SK-N-SH treated with all-trans-retinoic acid at 6 μM for 48 hours (cell line): ENCODE measurements at regions not wholly inside any gene's neighbourhood (a gene's known extent, or its start where the extent isn't known, plus 50 kb on each side); places are given as distances from the start of the nearest gene placed in this dataset.

Source experiments
- ATAC-seq: fragments of 200-7000 bp; cut with Tn5 transposase; 3 replicates; pipeline ENCODE4 v1.9.1; 2020; ENCODE audit warnings: mild to moderate bottlenecking, moderate library complexity
- ARNTL ChIP-seq: fragments of 450-650 bp; formaldehyde crosslinking; IDR thresholded peaks from 2 replicates; pipeline ENCODE4 v1.5.0; 2020; ENCODE audit warnings: low read depth, mild to moderate bottlenecking, moderate library complexity, borderline replicate concordance
- BACH2 ChIP-seq: fragments of 250-450 bp; sonication (Bioruptor Pico); IDR thresholded peaks from 2 replicates; pipeline ENCODE4 v1.9.0; 2021; ENCODE audit warnings: mild to moderate bottlenecking, borderline replicate concordance
- CREB5 ChIP-seq: fragments of 250-450 bp; sonication (Bioruptor Pico); IDR thresholded peaks from 2 replicates; pipeline ENCODE4 v1.5.1; 2020; ENCODE audit warnings: low read depth, mild to moderate bottlenecking, moderate library complexity
- CSDC2 ChIP-seq: fragments of 250-450 bp; sonication (Bioruptor Pico); IDR thresholded peaks from 2 replicates; pipeline ENCODE4 v1.5.0; 2020; ENCODE audit warnings: mild to moderate bottlenecking, moderate library complexity
- CSRNP3 ChIP-seq: fragments of 250-450 bp; sonication (Bioruptor Pico); IDR thresholded peaks from 2 replicates; pipeline ENCODE4 v1.5.1; 2021; ENCODE audit warnings: mild to moderate bottlenecking, moderate library complexity
- ESRRG ChIP-seq: fragments of 250-450 bp; sonication (Bioruptor Pico); IDR thresholded peaks from 2 replicates; pipeline ENCODE4 v1.6.1; 2021; ENCODE audit warnings: mild to moderate bottlenecking
- GLIS3 ChIP-seq: fragments of 250-450 bp; sonication (Bioruptor Pico); IDR thresholded peaks from 2 replicates; pipeline ENCODE4 v1.5.0; 2020; ENCODE audit warnings: mild to moderate bottlenecking, moderate library complexity
- ISL1 ChIP-seq: fragments of 250-450 bp; sonication (Bioruptor Pico); IDR thresholded peaks from 2 replicates; pipeline ENCODE4 v2.1.2; 2022; ENCODE audit warnings: mild to moderate bottlenecking, moderate library complexity
- OSR1 ChIP-seq: fragments of 250-450 bp; sonication (Bioruptor Pico); IDR thresholded peaks from 2 replicates; pipeline ENCODE4 v1.8.0; 2022; ENCODE audit warnings: moderate library complexity, mild to moderate bottlenecking, inconsistent platforms
- PATZ1 ChIP-seq: fragments of 250-450 bp; sonication (Bioruptor Pico); IDR thresholded peaks from 2 replicates; pipeline ENCODE4 v1.8.0; 2020; ENCODE audit warnings: mild to moderate bottlenecking, moderate library complexity, borderline replicate concordance
- POU6F1 ChIP-seq: fragments of 250-450 bp; sonication (Bioruptor Pico); IDR thresholded peaks from 2 replicates; pipeline ENCODE4 v1.8.0; 2021; ENCODE audit warnings: low read depth, mild to moderate bottlenecking, moderate library complexity, borderline replicate concordance
- PPARA ChIP-seq: fragments of 250-450 bp; sonication (Bioruptor Pico); IDR thresholded peaks from 2 replicates; pipeline ENCODE4 v1.5.0; 2020; ENCODE audit warnings: mild to moderate bottlenecking, borderline replicate concordance
- SNAI2 ChIP-seq: fragments of 250-450 bp; sonication (Bioruptor Pico); IDR thresholded peaks from 2 replicates; pipeline ENCODE4 v1.5.0; 2020; ENCODE audit warnings: mild to moderate bottlenecking, moderate library complexity
- TOX ChIP-seq: fragments of 250-450 bp; sonication (Bioruptor Pico); IDR thresholded peaks from 2 replicates; pipeline ENCODE4 v1.8.0; 2021; ENCODE audit warnings: mild to moderate bottlenecking, moderate library complexity, borderline replicate concordance
- TSHZ2 ChIP-seq: fragments of 250-450 bp; sonication (Bioruptor Pico); IDR thresholded peaks from 2 replicates; pipeline ENCODE4 v1.5.0; 2020; ENCODE audit warnings: mild to moderate bottlenecking, moderate library complexity
- ZC3H10 ChIP-seq: fragments of 250-450 bp; sonication (Bioruptor Pico); IDR thresholded peaks from 2 replicates; pipeline ENCODE4 v1.5.1; 2021; ENCODE audit warnings: mild to moderate bottlenecking, moderate library complexity
- ZFP3 ChIP-seq: fragments of 250-450 bp; sonication (Bioruptor Pico); IDR thresholded peaks from 2 replicates; pipeline ENCODE4 v1.5.0; 2020; ENCODE audit warnings: mild to moderate bottlenecking, moderate library complexity
- ZNF565 ChIP-seq: fragments of 450-650 bp; formaldehyde crosslinking; conservative IDR thresholded peaks from 2 replicates; pipeline ENCODE4 v1.5.0; 2020; ENCODE audit warnings: low read depth, mild to moderate bottlenecking, moderate library complexity
- ZNF70 ChIP-seq: fragments of 450-650 bp; formaldehyde crosslinking; IDR thresholded peaks from 2 replicates; pipeline ENCODE4 v1.5.0; 2020; ENCODE audit warnings: mild to moderate bottlenecking, moderate library complexity
- ZNF8 ChIP-seq: fragments of 450-650 bp; formaldehyde crosslinking; IDR thresholded peaks from 2 replicates; pipeline ENCODE4 v1.5.0; 2020; ENCODE audit warnings: mild to moderate bottlenecking, moderate library complexity

DNA sequence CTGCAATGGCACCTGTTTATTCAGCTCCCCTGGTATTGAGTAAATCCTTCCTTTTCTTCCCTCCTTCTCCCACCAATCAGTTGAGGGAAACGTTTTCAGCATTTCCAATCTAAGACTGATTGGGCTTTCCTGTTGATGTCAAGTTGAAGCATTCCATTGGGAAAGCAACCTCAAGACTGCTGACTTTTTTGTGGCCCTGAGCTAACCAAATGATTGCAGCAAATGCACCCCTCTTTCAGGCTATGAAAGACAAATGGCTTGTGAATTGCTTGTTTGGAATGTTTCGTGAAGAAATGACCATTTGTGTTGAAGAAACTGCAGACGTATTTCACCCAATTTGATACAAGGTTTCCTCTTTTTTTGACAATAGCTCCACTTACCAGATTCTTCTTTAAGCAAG is 303.5 kb downstream of the EPHA4 start:
- ATAC-seq: no peak
- no peak for TF ChIP-seq OSR1 (CRISPR knock-in tag)
- TF ChIP-seq ZFP3: no peak
- no peak for TF ChIP-seq POU6F1
- no peak for TF ChIP-seq ZNF565 (CRISPR knock-in tag)

DNA sequence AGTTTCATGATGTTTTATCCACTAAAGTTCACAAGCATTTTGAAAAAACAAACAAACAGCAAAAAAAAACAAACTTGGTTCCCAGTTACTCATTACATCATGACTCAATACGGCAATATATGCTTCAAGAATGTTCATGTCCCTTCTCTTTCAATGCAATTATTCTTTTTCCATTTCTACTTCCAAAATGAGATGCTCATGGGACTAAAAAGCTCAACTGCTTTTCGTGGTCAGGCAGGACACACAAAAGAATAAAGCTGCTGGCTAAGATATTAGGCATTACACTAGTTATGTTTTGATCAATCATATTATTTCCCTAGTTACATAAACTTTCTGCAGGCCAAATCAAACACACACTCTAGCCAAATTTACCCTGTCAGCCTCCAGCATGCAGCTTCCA is 301.3 kb downstream of the EPHA4 start:
- TF ChIP-seq CSRNP3 (CRISPR knock-in tag): no peak
- no peak for TF ChIP-seq BACH2 (CRISPR knock-in tag)
- no peak for TF ChIP-seq ZNF565 (CRISPR knock-in tag)
- TF ChIP-seq PATZ1 (CRISPR knock-in tag): no peak
- no peak for TF ChIP-seq ZC3H10 (CRISPR knock-in tag)
- no peak for TF ChIP-seq PPARA (CRISPR knock-in tag)
- TF ChIP-seq ZFP3: no peak
- TF ChIP-seq TSHZ2: no peak
- TF ChIP-seq, all 23 proteins: peak for 0
- no peak for ATAC-seq

DNA sequence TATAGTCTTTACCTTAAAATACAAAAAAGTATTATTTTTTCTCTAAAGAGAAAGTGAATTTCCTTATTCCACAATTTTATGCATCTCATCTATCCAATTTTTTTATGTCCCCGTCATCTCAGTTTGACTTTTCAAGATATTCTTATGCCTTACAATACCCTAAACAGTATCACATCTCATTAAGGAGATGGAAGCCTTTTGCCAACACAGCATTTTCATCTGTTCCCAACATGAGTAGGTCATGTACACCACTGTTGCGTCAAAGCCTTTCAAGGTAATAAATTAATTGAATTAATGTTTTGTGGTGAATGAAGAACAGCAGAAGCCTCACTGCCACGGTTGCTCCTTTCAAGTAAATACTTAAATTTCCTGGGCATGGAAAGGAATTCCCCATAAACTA is 299.4 kb downstream of the EPHA4 start:
- no peak for ATAC-seq
- no peak for TF ChIP-seq ISL1
- no peak for TF ChIP-seq TOX (CRISPR knock-in tag)
- TF ChIP-seq ZNF70 (CRISPR knock-in tag): no peak
- no peak for TF ChIP-seq CSRNP3 (CRISPR knock-in tag)
- TF ChIP-seq ESRRG (CRISPR knock-in tag): no peak
- no peak for TF ChIP-seq PPARA (CRISPR knock-in tag)
- TF ChIP-seq ZC3H10 (CRISPR knock-in tag): no peak
- TF ChIP-seq CSDC2 (CRISPR knock-in tag): no peak
- TF ChIP-seq SNAI2: no peak
- TF ChIP-seq ZFP3: no peak
- TF ChIP-seq CREB5 (CRISPR knock-in tag): no peak

DNA sequence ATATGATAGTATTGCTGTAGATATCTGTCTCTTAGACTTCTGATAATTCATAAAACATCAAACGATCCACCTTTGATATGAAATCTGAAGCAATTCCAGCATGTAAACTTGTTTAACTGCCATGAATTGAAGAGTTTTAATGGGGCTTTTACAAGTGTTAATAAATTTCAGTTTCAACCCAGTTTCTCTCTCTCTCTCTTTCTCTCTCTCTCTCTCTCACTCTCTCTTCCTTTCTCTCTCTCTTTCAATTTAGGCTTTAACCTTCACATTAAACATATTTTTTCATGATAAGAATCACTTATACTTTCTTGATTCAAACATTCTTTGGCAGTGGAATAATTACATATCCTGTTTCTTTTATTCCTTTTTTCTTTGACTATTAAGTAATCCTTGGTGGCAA is 296.1 kb downstream of the EPHA4 start:
- ATAC-seq: no peak
- TF ChIP-seq ZFP3 (no peak), ZNF8 (CRISPR knock-in tag) (no peak), ISL1 (no peak), ARNTL (no peak), ZNF565 (CRISPR knock-in tag) (no peak), SNAI2 (no peak), GLIS3 (no peak), ZNF70 (CRISPR knock-in tag) (no peak), CSDC2 (CRISPR knock-in tag) (no peak)
